Right atrium auricular region (tissue), 2 donors: ENCODE measurements at regions not wholly inside any gene's neighbourhood (a gene's known extent, or its start where the extent isn't known, plus 50 kb on each side); places are given as distances from the start of the nearest gene placed in this dataset.

Source experiments
- DNase-seq: peaks from one replicate; pipeline ENCODE4 v3.0.0-alpha.2; 2019; ENCODE audit warnings: low spot score
- H3K27ac ChIP-seq, 2 donors: fragments of 200-600 bp; sonication (generic); 1 replicate in 1 of 2; 2 replicates in 1 of 2; pipeline ENCODE4 v1.5.1; 2016 to 2019
- H3K27me3 ChIP-seq, 2 donors: fragments of 200-600 bp; sonication (generic); one replicate each; pipeline versions ENCODE4 v1.5.1 to v1.6.0; 2017 to 2019
- H3K36me3 ChIP-seq: fragments of 200-600 bp; sonication (generic); one replicate; pipeline ENCODE4 v1.5.1; 2016
- H3K4me1 ChIP-seq, 2 donors: fragments of 200-600 bp; sonication (generic); one replicate each; pipeline versions ENCODE4 v1.5.1 to v1.6.0; 2017 to 2019
- H3K4me3 ChIP-seq, 2 donors: fragments of 200-600 bp; sonication (generic); 1 replicate in 1 of 2; 2 replicates in 1 of 2; pipeline ENCODE4 v1.5.1; 2017 to 2019; ENCODE audit warnings: mild to moderate bottlenecking in 1 of 2, moderate library complexity in 1 of 2
- H3K9me3 ChIP-seq, 2 donors: fragments of 200-600 bp; sonication (generic); one replicate each; pipeline ENCODE4 v1.5.1; 2019
- TF ChIP-seq, protein P1 (sequence below), 2 donors: fragments of 200-600 bp; sonication (generic); IDR thresholded peaks; one replicate each; pipeline ENCODE4 v1.5.1; 2019; ENCODE audit warnings: antibody characterized with exemption in 2 of 2

DNA sequence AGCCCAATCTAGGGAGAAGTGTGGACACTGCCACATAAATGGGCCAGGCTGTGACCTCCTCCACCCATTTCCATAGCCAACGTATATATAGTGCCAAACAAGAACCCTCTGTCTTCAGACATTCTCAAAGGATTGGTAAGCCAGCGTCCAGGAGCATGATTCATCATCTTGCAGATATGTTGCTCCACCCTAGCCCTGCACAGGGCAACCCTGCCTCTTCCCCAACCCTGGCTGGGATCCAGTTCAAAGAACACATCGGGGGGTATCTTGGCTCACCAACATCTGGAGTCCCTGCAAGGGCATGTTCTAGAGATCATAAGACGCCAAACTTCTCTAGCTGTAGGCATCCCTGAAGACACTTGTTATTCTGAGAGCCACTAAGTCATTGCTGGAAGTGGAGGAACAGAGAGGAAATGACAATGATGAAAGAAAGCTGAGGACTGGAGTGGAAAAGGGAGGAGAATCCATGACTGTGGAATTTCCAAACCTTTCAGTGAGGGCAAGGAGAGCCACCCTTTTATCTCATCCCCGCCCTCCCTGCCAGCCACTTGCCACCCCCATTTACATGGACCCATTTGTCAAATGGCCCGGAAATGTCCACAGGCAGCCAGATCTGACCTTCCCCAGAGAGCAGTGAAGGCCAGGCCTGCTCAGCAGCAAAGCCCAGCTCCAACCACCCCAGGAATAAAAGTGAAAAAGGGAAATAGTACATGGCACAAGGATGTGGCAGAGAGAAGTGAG is 144.1 kb upstream of the CTTNBP2NL start:
- peak; percentile 63 for DNase-seq
- H3K9me3 ChIP-seq: no peaks in the 10 kb centered on the region
- peaks cover 0 to 9% of the 10 kb centered on the region in 2 donors for H3K4me1 ChIP-seq

GRCh38 chr1:112253366-112253765 is 142.6 kb upstream of the CTTNBP2NL start:
- Histone ChIP-seq H3K36me3 (no peaks in the 10 kb centered on the region), H3K9me3 (no peaks in the 10 kb centered on the region), H3K4me3 (no peak overlapping the region), H3K4me1 (peaks cover 0 to 3% of the 10 kb centered on the region in 2 donors), H3K27ac (no peak overlapping the region), H3K27me3 (no peaks in the 10 kb centered on the region)
- DNase-seq: no peak
- TF ChIP-seq, protein P1, sequence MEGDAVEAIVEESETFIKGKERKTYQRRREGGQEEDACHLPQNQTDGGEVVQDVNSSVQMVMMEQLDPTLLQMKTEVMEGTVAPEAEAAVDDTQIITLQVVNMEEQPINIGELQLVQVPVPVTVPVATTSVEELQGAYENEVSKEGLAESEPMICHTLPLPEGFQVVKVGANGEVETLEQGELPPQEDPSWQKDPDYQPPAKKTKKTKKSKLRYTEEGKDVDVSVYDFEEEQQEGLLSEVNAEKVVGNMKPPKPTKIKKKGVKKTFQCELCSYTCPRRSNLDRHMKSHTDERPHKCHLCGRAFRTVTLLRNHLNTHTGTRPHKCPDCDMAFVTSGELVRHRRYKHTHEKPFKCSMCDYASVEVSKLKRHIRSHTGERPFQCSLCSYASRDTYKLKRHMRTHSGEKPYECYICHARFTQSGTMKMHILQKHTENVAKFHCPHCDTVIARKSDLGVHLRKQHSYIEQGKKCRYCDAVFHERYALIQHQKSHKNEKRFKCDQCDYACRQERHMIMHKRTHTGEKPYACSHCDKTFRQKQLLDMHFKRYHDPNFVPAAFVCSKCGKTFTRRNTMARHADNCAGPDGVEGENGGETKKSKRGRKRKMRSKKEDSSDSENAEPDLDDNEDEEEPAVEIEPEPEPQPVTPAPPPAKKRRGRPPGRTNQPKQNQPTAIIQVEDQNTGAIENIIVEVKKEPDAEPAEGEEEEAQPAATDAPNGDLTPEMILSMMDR (IDR thresholded peaks at IDR 0.05): no peak

More for the DNA sequence above, 144.1 kb upstream of the CTTNBP2NL start:
- TF ChIP-seq, protein P1 (IDR thresholded peaks at IDR 0.05): no peak
- H3K36me3 ChIP-seq: no peaks in the 10 kb centered on the region
- no peaks in the 10 kb centered on the region for H3K27me3 ChIP-seq
- H3K4me3 ChIP-seq: no peak overlapping the region
- no peak overlapping the region for H3K27ac ChIP-seq

DNA sequence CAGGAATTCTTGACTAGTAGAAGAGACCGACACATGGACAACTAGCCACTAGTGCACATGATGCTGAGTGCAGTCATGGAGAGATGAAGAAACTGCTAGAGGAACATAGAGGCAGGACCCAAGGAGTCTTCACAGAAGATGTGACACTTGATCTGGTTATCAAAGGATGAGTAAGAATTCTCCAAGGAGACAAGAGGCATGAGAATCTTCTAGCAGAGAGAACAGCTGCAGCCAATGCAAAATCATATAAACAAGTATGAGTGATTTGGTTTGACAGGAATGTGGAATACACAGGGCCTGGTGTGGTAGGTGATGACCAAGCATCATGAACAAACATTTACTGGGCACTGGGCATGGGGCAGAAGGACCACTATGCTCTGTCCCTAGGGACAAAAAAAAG is 140.9 kb upstream of the CTTNBP2NL start:
- no peak overlapping the region for H3K4me3 ChIP-seq
- no peaks in the 10 kb centered on the region for H3K27me3 ChIP-seq
- DNase-seq: no peak
- H3K9me3 ChIP-seq: no peaks in the 10 kb centered on the region
- H3K27ac ChIP-seq: no peak overlapping the region
- H3K4me1 ChIP-seq: no peaks in the 10 kb centered on the region
- TF ChIP-seq, protein P1 (IDR thresholded peaks at IDR 0.05): no peak
- H3K36me3 ChIP-seq: no peaks in the 10 kb centered on the region

GRCh38 chr1:112256411-112256810 is 139.6 kb upstream of the CTTNBP2NL start:
- H3K4me3 ChIP-seq: no peak overlapping the region
- H3K27ac ChIP-seq: peak overlapping the region in 1 of 2 donors; percentile 16
- DNase-seq: no peak
- TF ChIP-seq, protein P1 (IDR thresholded peaks at IDR 0.05): no peak
- no peaks in the 10 kb centered on the region for H3K36me3 ChIP-seq
- no peaks in the 10 kb centered on the region for H3K4me1 ChIP-seq
- H3K9me3 ChIP-seq: no peaks in the 10 kb centered on the region
- H3K27me3 ChIP-seq: no peaks in the 10 kb centered on the region

DNA sequence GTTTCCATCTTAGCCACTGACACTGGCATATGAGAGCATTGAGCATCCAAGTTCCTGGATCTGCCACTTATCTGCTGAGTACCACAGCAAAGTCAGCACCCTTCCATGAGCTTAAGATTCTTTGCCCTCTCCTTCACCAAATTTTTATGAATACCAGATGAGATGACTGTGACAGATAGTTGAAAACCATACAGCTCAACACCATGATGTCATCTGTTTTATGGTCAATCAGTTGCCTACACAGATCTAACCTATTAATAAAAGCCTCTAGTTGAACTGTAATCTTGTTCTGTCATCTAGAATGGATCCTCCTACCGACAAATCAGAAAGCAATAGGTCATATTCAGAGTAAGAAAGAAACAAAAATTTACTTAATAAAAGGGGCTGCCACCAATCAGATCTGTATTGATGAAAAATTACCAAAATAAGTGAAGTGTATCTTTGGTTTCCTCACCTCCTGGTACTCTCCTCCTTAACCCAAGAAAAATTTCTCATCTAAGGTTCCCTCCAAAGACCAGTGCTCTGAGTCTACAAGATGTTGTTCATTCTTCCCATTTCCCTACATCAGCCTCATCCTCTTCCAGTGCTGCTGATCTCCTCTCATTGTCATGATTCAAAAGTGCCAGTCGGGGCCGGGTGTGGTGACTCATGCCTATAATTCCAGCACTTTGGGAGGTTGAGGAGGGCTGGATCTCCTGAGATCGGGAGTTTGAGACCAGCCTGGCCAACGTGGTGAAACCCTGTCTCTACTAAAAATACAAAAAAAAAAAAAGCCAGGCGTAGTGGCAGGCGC is 138.8 kb upstream of the CTTNBP2NL start:
- H3K27me3 ChIP-seq: no peaks in the 10 kb centered on the region
- no peak overlapping the region for H3K27ac ChIP-seq
- no peaks in the 10 kb centered on the region for H3K4me1 ChIP-seq
- no peaks in the 10 kb centered on the region for H3K36me3 ChIP-seq
- no peaks in the 10 kb centered on the region for H3K9me3 ChIP-seq
- TF ChIP-seq, protein P1 (IDR thresholded peaks at IDR 0.05): no peak
- DNase-seq: no peak
- no peak overlapping the region for H3K4me3 ChIP-seq
